OCI-LY3 (cell line): ENCODE measurements at regions not wholly inside any gene's neighbourhood (a gene's known extent, or its start where the extent isn't known, plus 50 kb on each side); places are given as distances from the start of the nearest gene placed in this dataset.

Experiments used
- CTCF ChIP-seq: fragments of 200-600, 300-600 bp; sonication (generic); IDR thresholded peaks from 2 replicates; pipeline ENCODE4 v1.5.1; 2014; ENCODE audit warnings: antibody characterized with exemption, low read length, low read depth
- EZH2phosphoT487 ChIP-seq: fragments of 200-600 bp; shearing (Covaris generic); IDR thresholded peaks from 2 replicates; pipeline ENCODE4 v1.6.1; 2018; ENCODE audit warnings: antibody characterized with exemption, mixed run types, low read depth

- TF ChIP-seq CTCF (no peak), EZH2phosphoT487 (no peak)
These were observed 789.0 kb downstream of the TBC1D22A start for GRCh38 chr22:47551431-47551775.
